H1 (cell line): ENCODE measurements at regions not wholly inside any gene's neighbourhood (a gene's known extent, or its start where the extent isn't known, plus 50 kb on each side); places are given as distances from the start of the nearest gene placed in this dataset.

Experiments
- BCL11A ChIP-seq, 2 experiments: IDR thresholded peaks; one replicate each; pipeline ENCODE4 v1.6.1; 2011; ENCODE audit warnings: low read depth in 2 of 2, low read length in 2 of 2, mild to moderate bottlenecking in 2 of 2
- EP300 ChIP-seq, 2 experiments: IDR thresholded peaks; 1 replicate in 1 of 2; 2 replicates in 1 of 2; pipeline ENCODE4 v1.6.1; 2011 to 2012; ENCODE audit warnings: low read depth in 2 of 2, low read length in 2 of 2, mild to moderate bottlenecking in 2 of 2, borderline replicate concordance in 1 of 2, inconsistent platforms in 1 of 2, moderate library complexity in 1 of 2
- TCF12 ChIP-seq: IDR thresholded peaks from 2 replicates; pipeline ENCODE4 v1.6.1; 2011; ENCODE audit warnings: low read depth, mild to moderate bottlenecking, low read length

- TF ChIP-seq TCF12 (no peak), BCL11A (IDR thresholded peaks at IDR 0.05; ENCODE audit: low read depth in 2 of 2, low read length in 2 of 2) (no peak), EP300 (IDR thresholded peaks at IDR 0.05; ENCODE audit: borderline replicate concordance in 1 of 2, low read depth in 2 of 2, low read length in 2 of 2) (no peak)
These were observed 303.2 kb upstream of the LRFN5 start (continued) for GRCh38 chr14:41303506-41303905.
